NCI-H2196 treated with DMSO at 0.1 percent for 48 hours (cell line): ENCODE measurements at regions not wholly inside any gene's neighbourhood (a gene's known extent, or its start where the extent isn't known, plus 50 kb on each side); places are given as distances from the start of the nearest gene placed in this dataset.
"Not testable (repeated sequence)": the region's sequence is repeated elsewhere in the genome, so short reads cannot be mapped to it uniquely, and the experiment has no call there.

Source experiments
- DNase-seq: peaks from one replicate; lab custom pipeline; 2025; ENCODE audit not compliant: unreplicated experiment; lab: John Stamatoyannopoulos, UW

DNA sequence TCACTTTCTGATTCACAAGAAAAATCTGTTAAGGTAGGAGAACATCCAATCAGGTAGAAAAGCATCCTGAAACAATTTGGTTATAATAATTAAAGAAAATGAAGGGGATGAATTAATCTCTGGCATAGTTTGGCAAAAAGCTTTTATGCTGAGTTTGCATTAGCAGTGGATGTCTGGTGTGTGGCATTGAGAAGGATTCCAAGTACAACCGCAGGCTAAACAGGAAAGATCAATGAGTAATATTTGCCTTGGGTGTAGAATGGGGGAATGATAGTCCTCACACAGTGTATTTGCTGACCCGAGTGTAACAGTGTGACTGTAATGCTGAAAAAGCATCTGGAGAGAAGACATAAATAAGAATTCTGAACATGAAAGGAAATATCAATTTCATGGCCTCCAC is 68.3 kb upstream of the SESTD1 start:
- peak; percentile 53 for DNase-seq

DNA sequence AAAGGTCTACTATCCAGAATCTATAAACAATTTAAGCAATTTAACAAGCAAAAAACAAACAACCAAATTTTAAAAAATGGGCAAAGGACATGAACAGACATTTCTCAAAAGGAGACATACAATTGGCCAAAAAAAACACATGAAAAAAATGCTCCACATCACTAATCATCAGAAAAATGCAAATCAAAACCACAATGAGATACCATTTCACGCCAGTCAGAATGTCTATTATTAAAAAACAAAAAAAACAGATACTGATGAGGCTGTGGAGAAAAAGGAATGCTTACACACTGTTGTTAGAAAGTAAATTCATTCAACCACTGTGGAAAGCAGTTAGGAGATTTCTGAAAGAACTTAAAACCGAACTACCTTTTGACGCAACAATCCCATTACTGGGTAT is 66.4 kb upstream of the SESTD1 start:
- DNase-seq: no peak

GRCh38 chr2:179322289-179322688 is 57.7 kb upstream of the SESTD1 start:
- DNase-seq: no peak

GRCh38 chr2:179321034-179321433 is 56.4 kb upstream of the SESTD1 start:
- not testable (repeated sequence) for DNase-seq

DNA sequence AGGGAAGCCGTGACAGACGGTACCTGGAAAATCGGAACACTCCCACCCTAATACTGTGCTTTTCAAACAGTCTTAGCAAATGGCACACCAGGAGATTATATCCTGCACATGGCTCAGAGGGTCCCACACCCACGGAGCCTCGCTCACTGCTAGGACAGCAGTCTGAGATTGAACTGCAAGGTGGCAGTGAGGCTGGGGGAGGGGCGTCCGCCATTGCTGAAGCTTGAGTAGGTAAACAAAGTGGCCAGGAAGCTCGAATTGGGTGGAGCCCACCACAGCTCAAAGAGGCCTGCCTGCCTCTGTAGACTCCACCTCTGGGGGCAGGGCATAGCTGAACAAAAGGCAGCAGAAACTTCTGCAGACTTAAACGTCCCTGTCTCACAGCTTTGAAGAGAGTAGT is 50.1 kb upstream of the SESTD1 start:
- not testable (repeated sequence) for DNase-seq
